ENCODE measurements at regions not wholly inside any gene's neighbourhood (a gene's known extent, or its start where the extent isn't known, plus 50 kb on each side); places are given as distances from the start of the nearest gene placed in this dataset.

- TF ChIP-seq CTCF (IDR thresholded peaks at IDR 0.05), result no peak
- no peak for TF ChIP-seq POLR2A (IDR thresholded peaks at IDR 0.05)
These were observed 142.1 kb upstream of the CST7 start for GRCh38 chr20:24806705-24807676.

All from esophagus squamous epithelium (tissue), 4 donors.